Right lobe of liver (tissue), 4 donors: ENCODE measurements at regions not wholly inside any gene's neighbourhood (a gene's known extent, or its start where the extent isn't known, plus 50 kb on each side); places are given as distances from the start of the nearest gene placed in this dataset.

ENCODE experiments used
- CTCF ChIP-seq, 4 donors: fragments of 200-600 bp in 3 of 4; fragments of 450-650 bp in 1 of 4; IDR thresholded peaks; one replicate each; pipeline versions ENCODE4 v1.5.1 to v1.8.0; 2016 to 2022; ENCODE audit warnings: antibody characterized with exemption in 4 of 4, mild to moderate bottlenecking in 2 of 4
- POLR2A ChIP-seq: fragments of 450-650 bp; IDR thresholded peaks from one replicate; pipeline ENCODE4 v1.6.1; 2017; ENCODE audit warnings: antibody characterized with exemption, mild to moderate bottlenecking
- donor health status: DM: no; HTN: no; CAD: no.
- donor health status: DM: no; HTN: no; CAD: no.
- donor health status: DM: no; HTN: yes; CAD: no.

- TF ChIP-seq CTCF (IDR thresholded peaks at IDR 0.05) (no peak), POLR2A (no peak)
Observed at GRCh38 chr14:46325777-46326176, 325.8 kb downstream of the RPL10L start.
